BE2C (cell line): ENCODE measurements at regions not wholly inside any gene's neighbourhood (a gene's known extent, or its start where the extent isn't known, plus 50 kb on each side); places are given as distances from the start of the nearest gene placed in this dataset.

ENCODE experiments used
- DNase-seq: peaks from one replicate; pipeline ENCODE4 v3.0.0-alpha.2; 2020
- H3K27me3 ChIP-seq: fragments of 250-450 bp; sonication (Bioruptor Pico); 2 replicates; pipeline ENCODE4 v1.5.1; 2020; ENCODE audit warnings: mild to moderate bottlenecking
- H3K36me3 ChIP-seq: fragments of 250-450 bp; sonication (Bioruptor Pico); 2 replicates; pipeline ENCODE4 v1.5.1; 2020; ENCODE audit warnings: mild to moderate bottlenecking
- H3K4me1 ChIP-seq: fragments of 250-450 bp; sonication (Bioruptor Pico); 2 replicates; pipeline ENCODE4 v1.5.1; 2020
- H3K4me3 ChIP-seq: 2 replicates; pipeline ENCODE4 v1.5.1; 2011; ENCODE audit warnings: low read depth, low read length
- H3K9me3 ChIP-seq: fragments of 250-450 bp; sonication (Bioruptor Pico); 2 replicates; pipeline ENCODE4 v1.5.1; 2020
- CTCF ChIP-seq: IDR thresholded peaks from 2 replicates; pipeline ENCODE4 v1.5.1; 2012; ENCODE audit warnings: mild to moderate bottlenecking, low read depth, low read length

GRCh38 chr5:158611581-158611980 is 488.1 kb downstream of the EBF1 start:
- TF ChIP-seq CTCF: no peak
- Histone ChIP-seq H3K9me3 (no peaks in the 10 kb centered on the region), H3K4me1 (no peaks in the 10 kb centered on the region), H3K36me3 (no peaks in the 10 kb centered on the region), H3K4me3 (no peak overlapping the region), H3K27me3 (no peaks in the 10 kb centered on the region)
- DNase-seq: no peak

- Histone ChIP-seq H3K36me3 (no peaks in the 10 kb centered on the region), H3K9me3 (no peaks in the 10 kb centered on the region), H3K4me1 (no peaks in the 10 kb centered on the region), H3K27me3 (no peaks in the 10 kb centered on the region), H3K4me3 (no peak overlapping the region)
- no peak for DNase-seq
- no peak for TF ChIP-seq CTCF
Observed at GRCh38 chr5:158610051-158610415, 489.7 kb downstream of the EBF1 start.

GRCh38 chr5:158609333-158610050 is 490.2 kb downstream of the EBF1 start:
- TF ChIP-seq CTCF: no peak
- no peaks in the 10 kb centered on the region for H3K27me3 ChIP-seq
- no peaks in the 10 kb centered on the region for H3K4me1 ChIP-seq
- DNase-seq: no peak
- no peaks in the 10 kb centered on the region for H3K9me3 ChIP-seq
- no peaks in the 10 kb centered on the region for H3K36me3 ChIP-seq
- H3K4me3 ChIP-seq: no peak overlapping the region

GRCh38 chr5:158607088-158607487 is 492.6 kb downstream of the EBF1 start:
- Histone ChIP-seq H3K4me3 (no peak overlapping the region), H3K36me3 (no peaks in the 10 kb centered on the region), H3K27me3 (no peaks in the 10 kb centered on the region), H3K4me1 (no peaks in the 10 kb centered on the region), H3K9me3 (no peaks in the 10 kb centered on the region)
- no peak for TF ChIP-seq CTCF
- DNase-seq: no peak

- TF ChIP-seq CTCF: no peak
- Histone ChIP-seq H3K27me3 (no peaks in the 10 kb centered on the region), H3K4me1 (no peaks in the 10 kb centered on the region), H3K9me3 (no peaks in the 10 kb centered on the region), H3K4me3 (no peak overlapping the region), H3K36me3 (no peaks in the 10 kb centered on the region)
- no peak for DNase-seq
Observed at GRCh38 chr5:158606233-158606632, 493.5 kb downstream of the EBF1 start.

GRCh38 chr5:158602981-158603380 is 496.7 kb downstream of the EBF1 start:
- H3K36me3 ChIP-seq: no peaks in the 10 kb centered on the region
- DNase-seq: no peak
- H3K27me3 ChIP-seq: no peaks in the 10 kb centered on the region
- TF ChIP-seq CTCF: no peak
- no peak overlapping the region for H3K4me3 ChIP-seq
- no peaks in the 10 kb centered on the region for H3K9me3 ChIP-seq
- peaks cover 6% of the 10 kb centered on the region for H3K4me1 ChIP-seq
